OCI-LY1 (cell line): ENCODE measurements at regions not wholly inside any gene's neighbourhood (a gene's known extent, or its start where the extent isn't known, plus 50 kb on each side); places are given as distances from the start of the nearest gene placed in this dataset.

ENCODE experiments used
- H2AFZ ChIP-seq: fragments of 200-600 bp; sonication (generic), shearing (Covaris generic); 2 replicates; pipeline ENCODE4 v1.6.0; 2014; ENCODE audit warnings: antibody characterized with exemption, mild to moderate bottlenecking, low read length
- H3F3A ChIP-seq: fragments of 200-600 bp; sonication (generic), shearing (Covaris generic); 2 replicates; pipeline ENCODE4 v1.6.0; 2014; ENCODE audit warnings: mild to moderate bottlenecking, antibody characterized with exemption, low read length, moderate library complexity; ENCODE audit not compliant: insufficient read depth
- H3K27ac ChIP-seq: fragments of 200-600 bp; sonication (generic); 2 replicates; pipeline ENCODE4 v1.5.1; 2014; ENCODE audit warnings: low read length, mixed run types, mild to moderate bottlenecking, low read depth; ENCODE audit not compliant: poor library complexity, severe bottlenecking
- H3K27me3 ChIP-seq: fragments of 200-600 bp; sonication (generic); 2 replicates; pipeline ENCODE4 v1.6.0; 2014; ENCODE audit warnings: antibody characterized with exemption, mild to moderate bottlenecking, low read length, moderate library complexity; ENCODE audit not compliant: insufficient read depth
- H3K36me3 ChIP-seq: fragments of 200-600 bp; sonication (generic); 2 replicates; pipeline ENCODE4 v1.6.1; 2014; ENCODE audit warnings: mild to moderate bottlenecking, antibody characterized with exemption, low read length, moderate library complexity, mixed read lengths; ENCODE audit not compliant: insufficient read depth
- H3K4me1 ChIP-seq: fragments of 200-600 bp; sonication (generic); 2 replicates; pipeline ENCODE4 v1.5.1; 2014; ENCODE audit warnings: mild to moderate bottlenecking, low read length, moderate library complexity; ENCODE audit not compliant: insufficient read depth, severe bottlenecking
- H3K4me2 ChIP-seq: fragments of 200-600 bp; sonication (generic), shearing (Covaris generic); 2 replicates; pipeline ENCODE4 v1.6.1; 2014; ENCODE audit warnings: low read length
- H3K4me3 ChIP-seq: fragments of 200-600 bp; sonication (generic); 2 replicates; pipeline ENCODE4 v1.5.1; 2014; ENCODE audit warnings: low read length, low read depth, mild to moderate bottlenecking, mixed read lengths; ENCODE audit not compliant: poor library complexity, severe bottlenecking
- H3K79me2 ChIP-seq: fragments of 200-600 bp; shearing (Covaris generic); 2 replicates; pipeline ENCODE4 v1.6.1; 2016; ENCODE audit warnings: mixed run types, low read length, mixed read lengths; ENCODE audit not compliant: insufficient read depth
- H3K9ac ChIP-seq: fragments of 200-600 bp; sonication (generic), shearing (Covaris generic); 2 replicates; pipeline ENCODE4 v1.6.1; 2014; ENCODE audit warnings: mild to moderate bottlenecking, low read length, mixed read lengths
- H3K9me2 ChIP-seq: fragments of 200-600 bp; sonication (generic), shearing (Covaris generic); 2 replicates; pipeline ENCODE4 v1.6.1; 2014; ENCODE audit warnings: low read depth, mild to moderate bottlenecking, low read length, mixed read lengths
- H3K9me3 ChIP-seq: fragments of 200-600 bp; shearing (Covaris generic); 2 replicates; pipeline ENCODE4 v1.6.1; 2014; ENCODE audit warnings: low read length, mixed read lengths
- H4K20me1 ChIP-seq: fragments of 200-600 bp; sonication (generic), shearing (Covaris generic); 2 replicates; pipeline ENCODE4 v1.6.0; 2016; ENCODE audit warnings: mild to moderate bottlenecking, low read length; ENCODE audit not compliant: insufficient read depth
- EZH2 ChIP-seq: fragments of 200-600 bp; sonication (generic), shearing (Covaris generic); IDR thresholded peaks from 2 replicates; pipeline ENCODE4 v1.8.0; 2017; ENCODE audit warnings: borderline replicate concordance, mixed run types, mild to moderate bottlenecking, antibody characterized with exemption, low read length, moderate library complexity, mixed read lengths
- TF ChIP-seq, protein P1 (sequence below): fragments of 200-600 bp; sonication (generic), shearing (Covaris generic); IDR thresholded peaks from 2 replicates; pipeline ENCODE4 v1.5.1; 2017; ENCODE audit warnings: mild to moderate bottlenecking, antibody characterized with exemption, low read length, moderate library complexity, mixed read lengths

DNA sequence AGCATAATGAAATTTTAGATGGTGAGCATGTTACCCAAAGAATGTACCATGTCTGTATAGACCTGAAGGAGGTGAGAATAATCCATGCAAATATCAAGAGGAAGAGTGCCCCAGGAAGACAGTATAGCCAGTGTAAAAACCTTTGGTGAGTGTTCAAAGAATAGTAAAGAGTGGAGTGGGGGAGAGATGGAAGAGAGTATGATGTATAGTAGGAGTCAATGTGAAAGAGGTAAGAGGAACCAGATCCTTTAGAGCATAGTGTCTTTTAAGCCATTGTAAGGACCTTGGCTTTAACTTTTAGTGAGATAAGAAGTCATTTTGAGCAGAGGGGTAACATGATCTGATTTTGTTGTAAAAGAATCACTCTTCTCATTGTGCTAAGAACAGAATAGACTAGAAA lies 1052.3 kb upstream of the ZEB2 start:
- no peak overlapping the region for H3K4me3 ChIP-seq
- H3K27me3 ChIP-seq = no peaks in the 10 kb centered on the region
- no peaks in the 10 kb centered on the region for H3K4me1 ChIP-seq
- H3K9me2 ChIP-seq = no peaks in the 10 kb centered on the region
- TF ChIP-seq, protein P1, sequence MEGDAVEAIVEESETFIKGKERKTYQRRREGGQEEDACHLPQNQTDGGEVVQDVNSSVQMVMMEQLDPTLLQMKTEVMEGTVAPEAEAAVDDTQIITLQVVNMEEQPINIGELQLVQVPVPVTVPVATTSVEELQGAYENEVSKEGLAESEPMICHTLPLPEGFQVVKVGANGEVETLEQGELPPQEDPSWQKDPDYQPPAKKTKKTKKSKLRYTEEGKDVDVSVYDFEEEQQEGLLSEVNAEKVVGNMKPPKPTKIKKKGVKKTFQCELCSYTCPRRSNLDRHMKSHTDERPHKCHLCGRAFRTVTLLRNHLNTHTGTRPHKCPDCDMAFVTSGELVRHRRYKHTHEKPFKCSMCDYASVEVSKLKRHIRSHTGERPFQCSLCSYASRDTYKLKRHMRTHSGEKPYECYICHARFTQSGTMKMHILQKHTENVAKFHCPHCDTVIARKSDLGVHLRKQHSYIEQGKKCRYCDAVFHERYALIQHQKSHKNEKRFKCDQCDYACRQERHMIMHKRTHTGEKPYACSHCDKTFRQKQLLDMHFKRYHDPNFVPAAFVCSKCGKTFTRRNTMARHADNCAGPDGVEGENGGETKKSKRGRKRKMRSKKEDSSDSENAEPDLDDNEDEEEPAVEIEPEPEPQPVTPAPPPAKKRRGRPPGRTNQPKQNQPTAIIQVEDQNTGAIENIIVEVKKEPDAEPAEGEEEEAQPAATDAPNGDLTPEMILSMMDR = no peak
- no peak for TF ChIP-seq EZH2
- H3K9me3 ChIP-seq = peaks cover 6% of the 10 kb centered on the region; the same call in 1 of the 2 replicates
- H3K27ac ChIP-seq = no peak overlapping the region
- no peak overlapping the region for H3K4me2 ChIP-seq
- H2AFZ ChIP-seq = no peak overlapping the region
- no peaks in the 10 kb centered on the region for H3K79me2 ChIP-seq
- H3K9ac ChIP-seq = no peak overlapping the region
- no peaks in the 10 kb centered on the region for H3K36me3 ChIP-seq
- no peaks in the 10 kb centered on the region for H4K20me1 ChIP-seq
- no peaks in the 10 kb centered on the region for H3F3A ChIP-seq

DNA sequence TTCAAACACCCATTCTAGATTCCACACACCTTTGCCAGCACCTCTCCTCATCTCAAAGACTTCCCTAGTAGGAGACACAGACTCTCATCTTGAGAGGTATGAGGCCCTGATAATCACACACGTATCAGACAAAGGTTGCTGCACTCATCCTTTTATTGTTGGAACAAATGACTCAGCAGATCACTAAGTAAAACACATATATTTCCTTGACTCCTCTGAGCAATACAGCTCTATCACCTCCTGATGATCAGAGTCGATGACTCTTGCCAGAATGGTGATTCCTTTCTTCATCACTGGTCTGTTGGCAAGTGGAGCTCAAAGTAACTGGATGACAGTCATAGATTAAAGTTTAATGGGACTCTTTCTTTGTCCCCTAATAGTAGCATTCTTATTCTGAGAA lies 1049.2 kb upstream of the ZEB2 start:
- Histone ChIP-seq H3K9ac (no peak overlapping the region), H3K4me2 (no peak overlapping the region), H3K36me3 (no peaks in the 10 kb centered on the region), H3K4me1 (peaks cover 14% of the 10 kb centered on the region), H2AFZ (no peak overlapping the region), H3K9me3 (peaks cover 6% of the 10 kb centered on the region; the same call in 1 of the 2 replicates), H3K79me2 (no peaks in the 10 kb centered on the region), H3K27ac (no peak overlapping the region), H3F3A (0 out of 2 replicates have a peak, but pooled peaks cover 3% of the 10 kb centered on the region), H3K27me3 (no peaks in the 10 kb centered on the region), H4K20me1 (no peaks in the 10 kb centered on the region), H3K4me3 (no peak overlapping the region), H3K9me2 (no peaks in the 10 kb centered on the region)
- TF ChIP-seq, protein P1 = no peak
- TF ChIP-seq EZH2 = no peak

DNA sequence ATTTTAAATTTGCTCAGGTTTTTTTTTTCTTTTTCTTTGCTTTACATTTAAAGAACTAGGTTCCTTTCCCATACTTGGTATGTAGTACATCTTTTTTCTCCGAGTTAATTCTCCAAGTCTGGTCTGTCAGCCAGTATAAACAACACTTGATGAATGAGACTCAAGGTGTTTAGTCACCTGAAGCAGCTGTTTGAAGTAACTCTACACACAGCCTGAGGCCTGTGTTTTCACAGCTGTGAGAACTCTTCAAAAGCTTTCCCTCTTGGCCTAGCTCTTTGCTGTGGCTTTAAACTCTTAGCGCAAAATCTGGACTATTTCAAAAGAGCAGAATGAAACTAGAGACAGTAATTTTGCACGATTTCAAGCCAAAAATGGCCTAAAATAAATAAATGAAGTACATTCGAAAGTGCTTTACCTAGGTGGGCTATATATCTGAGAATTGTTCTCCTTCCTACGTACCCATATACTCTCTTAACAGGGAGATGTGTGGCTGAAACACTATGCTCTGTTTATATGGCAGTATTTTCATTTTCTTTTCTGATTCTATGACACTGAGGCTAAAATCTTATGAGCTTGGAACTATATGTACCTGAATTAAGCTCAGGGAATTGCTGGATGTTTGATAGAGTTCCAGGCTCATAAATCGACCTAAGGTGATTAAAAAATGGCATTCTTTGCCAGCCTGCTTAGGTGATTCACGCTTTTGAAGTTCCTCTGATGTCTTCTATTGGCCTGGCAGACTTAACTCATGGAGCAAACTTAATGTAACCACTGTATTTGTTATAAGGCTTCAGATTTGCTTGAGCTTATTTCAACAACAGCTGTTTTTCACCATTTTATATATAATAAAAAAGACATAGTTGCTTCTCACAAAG lies 1044.1 kb upstream of the ZEB2 start:
- Histone ChIP-seq H3F3A (0 out of 2 replicates have a peak, but pooled peaks cover 3% of the 10 kb centered on the region), H3K36me3 (no peaks in the 10 kb centered on the region), H3K27ac (peak overlapping the region; percentile 87), H3K9me2 (no peaks in the 10 kb centered on the region), H3K4me1 (peaks cover 34% of the 10 kb centered on the region), H3K4me3 (peak overlapping the region; percentile 5), H3K79me2 (no peaks in the 10 kb centered on the region), H3K4me2 (peak overlapping the region; percentile 49), H3K9ac (peak overlapping the region; percentile 34), H3K9me3 (no peaks in the 10 kb centered on the region), H4K20me1 (no peaks in the 10 kb centered on the region), H2AFZ (peak overlapping the region; percentile 51; the same call in 1 of the 2 replicates), H3K27me3 (no peaks in the 10 kb centered on the region)
- no peak for TF ChIP-seq EZH2
- TF ChIP-seq, protein P1 = no peak
